Stimulated activated naive B cell treated with anti-CD40 and anti-IgM and Interleukin-4, amounts not matched to agents 10 μg/mL and 1 μg/mL and 100 μg/mL, for 72 hours (primary cell): ENCODE measurements at regions not wholly inside any gene's neighbourhood (a gene's known extent, or its start where the extent isn't known, plus 50 kb on each side); places are given as distances from the start of the nearest gene placed in this dataset.

ENCODE experiments used
- ATAC-seq, 2 donors: fragments of 150-1000 bp; cut with Tn5 transposase; replicated peaks; 2 replicates each; pipeline ENCODE4 v1.10.0; 2021; ENCODE audit warnings: moderate library complexity in 1 of 2
- DNase-seq: peaks from one replicate; pipeline ENCODE4 v3.0.0; 2021
- H3K27ac Mint-ChIP-seq: one replicate; pipeline ENCODE4 v1.8.0; 2022; ENCODE audit warnings: mild to moderate bottlenecking, mixed read lengths
- H3K27me3 Mint-ChIP-seq, 2 donors: one replicate each; pipeline ENCODE4 v1.8.0; 2022; ENCODE audit warnings: mixed read lengths in 2 of 2
- H3K36me3 Mint-ChIP-seq, 2 donors: one replicate each; pipeline ENCODE4 v1.8.0; 2022; ENCODE audit warnings: mixed read lengths in 2 of 2, mild to moderate bottlenecking in 1 of 2
- H3K4me1 Mint-ChIP-seq, 2 donors: one replicate each; pipeline ENCODE4 v1.8.0; 2022; ENCODE audit warnings: mixed read lengths in 2 of 2, mild to moderate bottlenecking in 1 of 2
- H3K4me3 Mint-ChIP-seq, 2 donors: one replicate each; pipeline ENCODE4 v1.8.0; 2022; ENCODE audit warnings: mild to moderate bottlenecking in 2 of 2, mixed read lengths in 2 of 2, moderate library complexity in 1 of 2
- H3K9me3 Mint-ChIP-seq, 2 donors: one replicate each; pipeline ENCODE4 v1.8.0; 2022; ENCODE audit warnings: mixed read lengths in 2 of 2, mild to moderate bottlenecking in 1 of 2

DNA sequence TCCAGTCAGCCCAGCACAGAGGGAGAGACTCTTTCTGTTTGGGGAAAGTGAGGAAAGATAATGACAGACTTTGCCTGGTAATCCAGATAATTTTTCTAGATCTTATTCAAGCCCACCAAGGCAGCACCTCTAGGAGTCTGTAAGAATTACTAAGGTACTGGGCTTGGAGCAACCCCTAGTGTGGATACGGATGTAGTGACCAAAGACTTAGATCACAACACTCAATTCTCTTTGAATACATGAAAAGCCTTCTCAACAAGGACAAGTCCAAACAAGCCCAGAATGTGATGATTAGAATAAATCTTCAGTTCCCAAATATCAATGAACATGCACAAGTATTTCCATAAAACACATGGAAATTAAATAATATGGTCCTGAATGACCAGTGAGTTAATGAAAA, 206.9 kb downstream of the MRPL39 start:
- Mint-ChIP-seq H3K36me3 (peaks cover 11 to 44% of the 10 kb centered on the region in 2 donors), H3K4me3 (no peak overlapping the region)

DNA sequence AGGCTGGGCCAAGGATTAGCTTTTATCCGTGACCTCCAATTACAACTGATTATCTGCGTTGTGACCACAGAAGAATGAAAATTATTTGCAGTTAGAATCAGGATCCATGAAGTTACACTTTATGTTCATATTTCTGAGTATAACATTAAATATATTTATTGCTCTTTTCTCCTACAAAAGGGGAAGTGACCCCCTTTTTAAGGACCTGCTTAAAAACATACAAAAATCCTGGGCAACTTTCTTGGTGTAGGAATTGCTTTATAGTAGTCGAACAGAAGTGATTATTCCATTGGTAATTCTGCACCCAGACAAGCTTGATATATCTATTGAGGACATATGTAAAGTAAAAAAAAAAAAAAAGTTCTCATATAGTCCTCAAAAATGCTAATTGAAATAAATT, 208.7 kb downstream of the MRPL39 start:
- no peak for ATAC-seq
- Mint-ChIP-seq H3K4me1 (peaks cover 27 to 51% of the 10 kb centered on the region in 2 donors), H3K9me3 (peaks cover 0 to 1% of the 10 kb centered on the region in 2 donors), H3K36me3 (peaks cover 11 to 42% of the 10 kb centered on the region in 2 donors), H3K27ac (no peak overlapping the region), H3K27me3 (no peaks in the 10 kb centered on the region), H3K4me3 (no peak overlapping the region)
- DNase-seq = no peak

More for the DNA sequence above, 206.9 kb downstream of the MRPL39 start:
- H3K4me1 Mint-ChIP-seq = peaks cover 24 to 45% of the 10 kb centered on the region in 2 donors
- H3K9me3 Mint-ChIP-seq = peaks cover 0 to 1% of the 10 kb centered on the region in 2 donors
- no peaks in the 10 kb centered on the region for H3K27me3 Mint-ChIP-seq
- ATAC-seq = no peak
- DNase-seq = no peak
- H3K27ac Mint-ChIP-seq = no peak overlapping the region

DNA sequence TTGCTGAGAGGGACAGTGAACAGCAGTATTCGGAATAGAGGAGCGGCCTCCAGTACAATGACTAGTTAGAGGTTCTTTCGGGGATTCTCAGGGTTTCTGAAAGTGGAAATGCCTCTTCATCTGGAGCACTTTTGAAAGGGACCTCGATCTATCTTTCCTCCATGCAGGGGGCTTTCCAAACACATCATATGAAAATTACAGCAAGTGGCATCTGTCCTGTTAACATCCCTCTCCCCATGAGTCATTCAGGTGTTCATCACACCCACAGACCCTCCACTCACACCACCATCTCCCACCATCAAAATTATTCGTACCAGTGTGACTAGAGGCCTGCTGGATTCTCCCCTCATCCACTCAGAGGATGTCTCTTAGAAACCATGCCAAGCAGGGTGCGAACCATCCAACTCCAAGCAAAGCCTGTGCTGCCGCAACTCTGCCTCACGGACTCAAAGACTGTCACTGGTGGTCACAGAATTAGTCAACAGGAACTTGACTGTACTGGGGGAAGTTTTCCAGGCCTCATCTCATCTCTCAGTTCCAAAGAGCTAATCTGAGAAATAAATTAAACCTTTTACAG, 211.1 kb downstream of the MRPL39 start:
- Mint-ChIP-seq H3K27ac (peak overlapping the region; percentile 91), H3K36me3 (peaks cover 3 to 34% of the 10 kb centered on the region in 2 donors), H3K4me1 (peaks cover 23 to 44% of the 10 kb centered on the region in 2 donors), H3K9me3 (peaks cover 1 to 6% of the 10 kb centered on the region in 2 donors), H3K27me3 (no peaks in the 10 kb centered on the region), H3K4me3 (peak overlapping the region; percentile 62 to 72)
- ATAC-seq (peak; percentile 95 to 96), DNase-seq (peak; percentile 79)

DNA sequence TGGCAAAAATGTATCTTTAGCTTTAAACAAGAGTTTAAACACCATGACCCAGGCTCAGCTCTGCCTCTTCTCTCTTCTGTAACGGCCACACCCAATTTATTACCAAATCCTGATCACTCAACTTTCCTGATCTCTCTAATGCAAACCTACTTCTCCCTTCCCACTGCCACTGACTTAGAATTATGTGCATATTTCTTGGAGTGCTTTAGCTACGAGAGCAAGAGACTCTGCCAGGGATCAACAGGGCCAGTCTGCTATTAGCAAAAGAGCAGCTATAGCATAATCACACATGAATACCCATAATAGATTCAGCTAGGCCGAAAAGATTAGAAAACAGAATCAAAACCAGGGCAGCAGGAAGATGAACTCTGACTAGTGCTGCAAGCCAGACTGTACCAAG, 215.5 kb downstream of the MRPL39 start:
- ATAC-seq = no peak
- DNase-seq = no peak
- Mint-ChIP-seq H3K27ac (no peak overlapping the region), H3K4me1 (peaks cover 25 to 43% of the 10 kb centered on the region in 2 donors), H3K27me3 (no peaks in the 10 kb centered on the region), H3K36me3 (peaks cover 1 to 40% of the 10 kb centered on the region in 2 donors), H3K9me3 (peaks cover 2 to 11% of the 10 kb centered on the region in 2 donors), H3K4me3 (no peak overlapping the region)

DNA sequence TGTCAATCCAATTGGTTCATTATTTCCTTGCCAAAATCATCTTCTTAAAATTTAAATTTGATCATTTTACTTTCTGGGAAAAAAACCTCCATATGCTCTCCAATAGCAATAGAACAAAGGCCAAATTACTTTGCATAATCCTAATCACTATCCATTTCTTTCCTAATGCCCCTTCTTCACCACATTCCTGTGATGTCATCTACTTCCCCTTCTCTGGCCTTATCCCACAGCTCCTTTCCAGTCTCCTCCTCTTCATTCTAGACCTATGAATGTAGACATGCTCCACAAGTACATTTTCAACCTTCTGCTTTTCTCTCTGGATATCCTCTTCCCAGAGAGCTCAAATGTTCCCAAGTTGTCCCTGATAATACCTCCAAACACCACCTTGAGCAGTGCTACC, 216.6 kb downstream of the MRPL39 start:
- peaks cover 23 to 40% of the 10 kb centered on the region in 2 donors for H3K4me1 Mint-ChIP-seq
- DNase-seq (no peak), ATAC-seq (no peak)
- peaks cover 2 to 11% of the 10 kb centered on the region in 2 donors for H3K9me3 Mint-ChIP-seq
- H3K27ac Mint-ChIP-seq = no peak overlapping the region
- no peaks in the 10 kb centered on the region for H3K27me3 Mint-ChIP-seq
- no peak overlapping the region for H3K4me3 Mint-ChIP-seq
- H3K36me3 Mint-ChIP-seq = peaks cover 1 to 40% of the 10 kb centered on the region in 2 donors

DNA sequence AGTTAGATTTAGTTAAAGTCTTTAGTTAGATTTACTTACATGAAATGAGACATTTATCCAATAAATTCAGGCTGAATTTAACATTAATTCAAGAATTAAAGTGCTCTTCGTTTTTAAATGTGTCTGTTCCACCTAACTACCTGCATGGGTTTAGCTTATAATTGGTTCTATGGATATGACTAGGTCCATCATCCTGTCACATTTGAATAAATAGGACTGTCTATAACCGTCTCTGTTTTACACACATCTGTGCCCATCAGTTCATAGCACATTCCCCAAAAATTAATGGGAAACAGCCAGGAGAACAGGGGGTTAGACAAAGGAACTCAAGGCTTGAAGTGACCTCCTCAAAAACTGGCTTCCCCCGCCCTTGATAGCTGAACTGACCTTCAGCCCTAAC, 219.6 kb downstream of the MRPL39 start:
- peaks cover 2 to 11% of the 10 kb centered on the region in 2 donors for H3K9me3 Mint-ChIP-seq
- H3K27ac Mint-ChIP-seq = peak overlapping the region; percentile 47
- ATAC-seq (no peak), DNase-seq (no peak)
- H3K27me3 Mint-ChIP-seq = no peaks in the 10 kb centered on the region
- peaks cover 18 to 36% of the 10 kb centered on the region in 2 donors for H3K4me1 Mint-ChIP-seq
- no peak overlapping the region for H3K4me3 Mint-ChIP-seq
- H3K36me3 Mint-ChIP-seq = peaks cover 1 to 34% of the 10 kb centered on the region in 2 donors

DNA sequence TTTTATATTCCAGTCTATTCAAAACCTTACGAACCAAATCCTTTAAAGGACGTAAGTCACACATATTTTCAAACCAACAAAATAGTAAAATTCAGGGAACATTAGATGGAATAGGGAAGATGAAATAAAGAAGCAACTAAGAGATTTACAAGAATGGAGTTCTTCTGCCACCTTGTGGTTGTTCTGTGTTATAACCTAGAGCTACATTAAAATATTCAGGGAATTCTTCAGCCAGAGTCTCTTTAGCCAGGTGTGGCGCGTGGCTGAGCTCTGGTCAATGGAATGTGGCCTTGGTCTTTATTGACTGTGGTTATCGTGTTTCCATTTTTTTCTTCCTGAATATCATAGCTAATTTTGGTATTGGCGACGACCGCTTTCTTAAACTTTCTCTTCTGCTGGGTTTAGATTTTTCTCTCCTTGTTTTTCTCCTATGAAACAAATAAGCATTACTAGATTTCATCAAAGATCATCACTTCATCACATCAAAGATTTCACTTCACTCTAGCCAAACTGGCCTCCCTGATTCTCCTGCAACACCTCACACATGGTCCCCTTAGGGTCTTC, 221.3 kb downstream of the MRPL39 start:
- peaks cover 2 to 4% of the 10 kb centered on the region in 2 donors for H3K9me3 Mint-ChIP-seq
- H3K27ac Mint-ChIP-seq = no peak overlapping the region
- peaks cover 16 to 30% of the 10 kb centered on the region in 2 donors for H3K4me1 Mint-ChIP-seq
- H3K36me3 Mint-ChIP-seq = peaks cover 1 to 29% of the 10 kb centered on the region in 2 donors
- ATAC-seq (no peak), DNase-seq (no peak)
- H3K4me3 Mint-ChIP-seq = no peak overlapping the region
- no peaks in the 10 kb centered on the region for H3K27me3 Mint-ChIP-seq

DNA sequence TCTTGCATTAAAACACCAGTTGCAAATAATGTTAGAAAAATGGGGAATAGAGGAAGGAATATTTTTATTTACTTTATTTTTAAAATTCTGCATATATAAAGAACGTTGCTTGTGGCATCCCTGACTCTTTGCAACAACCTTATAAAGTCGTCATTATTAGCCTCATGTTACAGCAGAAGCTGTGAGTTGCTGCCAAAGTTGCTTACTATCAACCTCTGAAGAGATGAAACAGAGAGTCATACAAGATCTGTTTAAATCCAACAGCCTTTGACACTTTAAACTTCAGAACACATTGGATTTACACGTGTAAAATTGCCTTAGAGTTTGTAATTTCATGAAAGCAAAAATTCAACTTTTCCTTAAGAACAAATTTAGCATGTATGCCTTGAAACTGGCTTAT, 221.9 kb downstream of the MRPL39 start:
- Mint-ChIP-seq H3K9me3 (peaks cover 2 to 4% of the 10 kb centered on the region in 2 donors), H3K36me3 (peaks cover 0 to 24% of the 10 kb centered on the region in 2 donors), H3K27ac (no peak overlapping the region), H3K4me3 (no peak overlapping the region), H3K4me1 (peaks cover 13 to 24% of the 10 kb centered on the region in 2 donors), H3K27me3 (no peaks in the 10 kb centered on the region)
- DNase-seq (no peak), ATAC-seq (no peak)

DNA sequence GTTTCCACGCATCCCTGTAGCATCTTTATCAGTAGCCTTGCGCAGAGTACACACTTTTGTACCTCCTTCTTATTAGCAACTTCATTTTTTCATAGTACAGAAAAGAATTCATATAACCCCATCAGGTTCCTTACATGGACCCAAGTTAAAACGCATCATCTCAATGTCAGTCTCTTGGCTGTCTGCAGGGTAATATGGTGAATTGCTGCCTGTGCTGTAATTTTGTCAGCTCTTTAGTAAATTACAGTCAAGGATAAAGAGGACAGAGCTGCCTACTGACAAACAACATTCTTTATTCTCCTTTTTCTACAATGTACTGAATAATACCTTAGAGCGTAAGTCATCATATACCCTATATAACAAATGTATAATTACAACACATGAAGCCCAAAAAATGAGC, 222.5 kb downstream of the MRPL39 start:
- no peak for ATAC-seq
- Mint-ChIP-seq H3K27me3 (no peaks in the 10 kb centered on the region), H3K9me3 (peaks cover 1 to 3% of the 10 kb centered on the region in 2 donors), H3K4me3 (no peak overlapping the region), H3K36me3 (peaks cover 0 to 28% of the 10 kb centered on the region in 2 donors), H3K4me1 (peaks cover 13 to 24% of the 10 kb centered on the region in 2 donors), H3K27ac (no peak overlapping the region)
- no peak for DNase-seq

DNA sequence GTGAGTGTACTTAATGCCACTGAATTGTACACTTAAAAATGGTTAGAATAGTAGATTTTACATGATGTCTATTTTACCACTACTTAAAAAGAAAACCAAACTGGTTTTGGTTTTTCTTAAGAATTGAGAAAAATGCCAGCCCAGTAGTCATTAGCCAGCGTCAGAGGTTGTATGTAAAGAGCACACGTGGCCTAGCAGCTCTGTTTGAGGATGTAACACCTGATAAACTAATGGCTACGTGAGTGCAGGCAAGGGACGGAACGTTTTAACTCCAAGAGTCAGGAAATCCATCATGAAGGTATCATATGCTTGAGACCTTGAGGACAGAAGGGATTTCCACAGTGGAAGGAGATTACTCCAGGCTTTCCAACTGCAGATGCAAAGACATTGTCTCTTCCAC, 223.7 kb downstream of the MRPL39 start:
- Mint-ChIP-seq H3K4me3 (no peak overlapping the region), H3K27me3 (no peaks in the 10 kb centered on the region), H3K27ac (no peak overlapping the region), H3K36me3 (peaks cover 0 to 23% of the 10 kb centered on the region in 2 donors), H3K9me3 (peaks cover 1 to 3% of the 10 kb centered on the region in 2 donors), H3K4me1 (peaks cover 12 to 20% of the 10 kb centered on the region in 2 donors)
- DNase-seq (no peak), ATAC-seq (peak in 1 of 2 donors; percentile 54)

DNA sequence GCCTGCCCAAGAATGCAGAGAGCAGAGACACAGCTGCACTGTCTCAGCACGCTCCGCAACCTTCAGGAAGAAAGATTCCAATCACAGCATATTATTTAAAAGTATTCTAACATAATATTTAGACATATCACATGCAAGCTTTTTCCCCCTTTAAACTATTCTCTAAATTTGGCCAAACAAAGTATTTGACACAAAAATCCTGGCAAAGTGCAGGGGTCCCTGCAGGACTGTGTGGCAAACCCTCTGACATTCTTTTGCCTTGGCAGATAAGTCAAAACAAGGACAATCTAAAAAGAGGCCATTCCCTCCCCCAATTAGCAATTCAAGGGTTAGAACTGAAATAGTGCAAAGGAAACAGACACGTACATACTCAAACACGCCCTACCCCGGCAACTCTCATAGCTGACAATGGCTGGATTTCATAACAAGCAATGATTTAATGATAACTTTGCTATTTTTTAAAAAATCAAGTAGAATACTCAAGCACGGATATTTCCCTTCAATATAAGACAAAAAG, 225.3 kb downstream of the MRPL39 start:
- DNase-seq (no peak), ATAC-seq (no peak)
- peaks cover 4 to 7% of the 10 kb centered on the region in 2 donors for H3K9me3 Mint-ChIP-seq
- H3K27ac Mint-ChIP-seq = no peak overlapping the region
- H3K4me3 Mint-ChIP-seq = no peak overlapping the region
- peaks cover 4 to 32% of the 10 kb centered on the region in 2 donors for H3K36me3 Mint-ChIP-seq
- peaks cover 6 to 10% of the 10 kb centered on the region in 2 donors for H3K4me1 Mint-ChIP-seq
- H3K27me3 Mint-ChIP-seq = no peaks in the 10 kb centered on the region

DNA sequence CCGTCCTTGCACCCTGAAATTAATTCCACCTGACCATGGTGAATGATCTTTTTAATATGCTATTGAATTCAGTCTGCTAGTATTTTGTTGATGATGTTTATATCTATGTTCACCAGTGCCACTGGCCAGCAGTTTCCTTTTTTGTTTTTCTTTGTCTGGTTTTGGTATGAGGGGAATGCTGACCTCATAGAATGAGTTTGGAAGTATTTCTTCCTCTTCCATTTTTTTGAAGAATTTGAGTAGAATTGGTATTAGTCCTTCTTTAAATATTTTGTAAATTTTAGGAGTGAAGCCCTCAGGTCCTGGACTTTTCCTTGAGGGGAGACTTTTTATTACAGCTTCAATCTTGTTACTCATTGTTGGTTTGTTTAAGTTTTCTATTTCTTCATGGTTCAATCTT, 231.6 kb downstream of the MRPL39 start:
- Mint-ChIP-seq H3K9me3 (peaks cover 4 to 7% of the 10 kb centered on the region in 2 donors), H3K4me1 (peaks cover 3 to 10% of the 10 kb centered on the region in 2 donors), H3K27ac (no peak overlapping the region), H3K27me3 (no peaks in the 10 kb centered on the region), H3K4me3 (no peak overlapping the region), H3K36me3 (peaks cover 7 to 30% of the 10 kb centered on the region in 2 donors)
- no peak for ATAC-seq
- no peak for DNase-seq

DNA sequence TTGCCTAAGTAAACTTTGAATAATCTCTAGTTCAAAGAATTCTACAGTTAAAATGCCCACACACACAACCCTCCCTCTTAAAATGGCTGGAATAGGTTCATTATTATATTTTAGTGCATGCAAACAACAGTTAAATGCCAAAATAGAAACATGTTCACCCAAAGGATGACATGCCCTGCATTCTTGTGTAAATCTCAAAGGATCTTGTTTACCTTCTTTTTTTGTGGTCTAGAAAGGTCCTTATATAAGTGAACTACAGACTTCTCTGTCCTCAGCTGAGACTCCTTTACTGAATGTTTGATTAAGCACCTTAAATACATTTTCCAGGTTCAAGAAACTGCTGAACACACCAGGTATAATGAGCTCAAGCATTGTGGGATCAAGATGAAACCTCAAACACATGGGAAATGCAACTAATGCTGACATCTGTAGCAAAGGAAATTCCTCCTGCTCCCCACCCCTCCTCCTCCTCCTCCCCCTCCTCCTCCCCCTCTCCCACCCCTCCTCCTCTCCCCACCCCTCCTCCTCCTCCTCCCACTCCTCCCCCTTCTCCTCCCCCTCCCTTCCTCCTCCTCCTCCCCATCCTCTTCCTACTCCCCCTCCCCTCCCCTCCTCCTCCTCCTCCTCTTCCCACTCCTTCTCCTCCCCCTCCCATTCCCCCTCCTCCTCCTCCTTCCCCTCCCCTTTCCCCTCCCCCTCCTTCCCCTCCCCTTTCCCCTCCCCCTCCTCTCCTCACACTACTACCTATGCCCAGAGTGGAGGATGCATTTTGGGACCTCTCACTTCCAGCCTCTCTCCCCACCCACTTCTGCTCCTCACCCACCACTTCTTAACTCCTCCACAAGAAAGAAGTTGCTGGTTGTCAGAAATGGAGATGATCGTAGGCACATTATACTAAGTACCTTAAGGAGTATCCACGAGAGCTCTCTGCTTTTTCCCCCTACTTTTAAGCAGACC, 233.9 kb downstream of the MRPL39 start:
- Mint-ChIP-seq H3K4me3 (no peak overlapping the region), H3K9me3 (peaks cover 1 to 3% of the 10 kb centered on the region in 2 donors), H3K27me3 (no peaks in the 10 kb centered on the region), H3K4me1 (peaks cover 3 to 10% of the 10 kb centered on the region in 2 donors), H3K27ac (no peak overlapping the region), H3K36me3 (peaks cover 7 to 26% of the 10 kb centered on the region in 2 donors)
- DNase-seq = no peak
- no peak for ATAC-seq

DNA sequence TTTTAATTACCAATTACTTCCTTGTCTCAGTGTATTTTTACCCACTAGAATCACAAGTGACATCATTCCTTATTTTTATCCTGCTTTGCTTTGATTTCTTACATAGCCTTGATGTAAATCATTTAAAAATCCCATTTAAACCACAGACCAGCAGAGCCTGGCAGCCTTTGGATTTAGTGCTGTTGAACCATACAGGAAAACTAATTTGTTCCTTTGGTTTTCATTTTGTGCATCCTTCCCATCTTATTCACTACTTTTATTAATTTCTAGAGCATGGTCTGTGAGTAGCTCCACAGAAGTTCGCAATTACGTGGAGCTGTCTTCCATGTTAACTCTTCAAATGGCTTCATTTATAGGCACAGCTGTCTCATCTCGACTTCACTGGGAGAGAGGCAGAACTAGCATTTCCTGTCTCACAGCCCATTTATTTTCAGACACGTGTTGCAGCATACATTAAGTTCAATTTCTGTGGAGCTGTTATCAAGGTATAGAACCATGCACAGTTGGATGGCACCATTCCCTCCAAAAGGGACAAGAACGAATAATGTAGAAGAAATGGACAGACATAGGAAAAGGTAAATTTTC, 235.3 kb downstream of the MRPL39 start:
- Mint-ChIP-seq H3K27me3 (no peaks in the 10 kb centered on the region), H3K9me3 (no peaks in the 10 kb centered on the region), H3K27ac (no peak overlapping the region), H3K36me3 (peaks cover 3 to 12% of the 10 kb centered on the region in 2 donors), H3K4me1 (peaks cover 3 to 10% of the 10 kb centered on the region in 2 donors), H3K4me3 (no peak overlapping the region)
- DNase-seq (no peak), ATAC-seq (no peak)
